GM12878 (cell line): ENCODE measurements at regions not wholly inside any gene's neighbourhood (a gene's known extent, or its start where the extent isn't known, plus 50 kb on each side); places are given as distances from the start of the nearest gene placed in this dataset.

Experiments
- ATAC-seq: fragments of 200-7000 bp; cut with Tn5 transposase; 3 replicates; pipeline ENCODE4 v1.9.1; 2020; ENCODE audit warnings: mild to moderate bottlenecking, moderate library complexity
- BruUV-seq: library from RNA; stranded (reverse); fragments of 400-500 nt; replicated peaks from 2 replicates; lab custom pipeline; 2021; lab: Mats Ljungman, UMichigan
- CTCF ChIA-PET: fragments of 300-600 bp; sonication (Branson Sonifier 250); formaldehyde crosslinking; extraction: SDS; loops from one replicate; lab custom pipeline; 2021; ENCODE audit warnings: inconsistent platforms; lab: Yijun Ruan, JAX
- POLR2A ChIA-PET: fragments of 350-600 bp; formaldehyde crosslinking; extraction: SDS; loops from one replicate; lab custom pipeline; 2021; ENCODE audit warnings: inconsistent platforms; lab: Charles Lee
- RAD21 ChIA-PET: fragments of 300-600 bp; sonication (Branson Sonifier 250); formaldehyde crosslinking; loops from one replicate; lab custom pipeline; 2023; ENCODE audit warnings: antibody characterized with exemption; ENCODE audit not compliant: unreplicated experiment; lab: Charles Lee
- SMC1A ChIA-PET: fragments of 300-600 bp; sonication (Branson Sonifier 250); formaldehyde crosslinking; loops from one replicate; lab custom pipeline; 2023; ENCODE audit not compliant: unreplicated experiment, uncharacterized antibody; lab: Charles Lee
- DNase-seq: peaks from one replicate; pipeline ENCODE4 v3.0.0-alpha.2; 2011; ENCODE audit warnings: low read depth, low spot score
- FAIRE-seq: peaks from 3 replicates; lab custom pipeline; 2011; peaks lifted over from hg19 to GRCh38; lab: Jason Lieb, UNC
- H2AFZ ChIP-seq: 2 replicates; pipeline ENCODE4 v1.6.0; 2011; ENCODE audit warnings: low read depth, low read length, control low read depth; ENCODE audit not compliant: control insufficient read depth
- H3K27ac ChIP-seq: 2 replicates; pipeline ENCODE4 v1.5.1; 2011; ENCODE audit warnings: control low read depth; ENCODE audit not compliant: control insufficient read depth, insufficient read depth
- H3K27me3 ChIP-seq, 2 experiments: replicated peaks in 1 of 2; 2 replicates each; pipeline versions ENCODE4 v1.6.0 to v1.6.1; 2011; ENCODE audit warnings: low read length in 1 of 2; ENCODE audit not compliant: control insufficient read depth in 2 of 2, insufficient read depth in 2 of 2
- H3K36me3 ChIP-seq, 2 experiments: 2 replicates each; pipeline ENCODE4 v1.5.1; 2011; ENCODE audit warnings: low read length in 1 of 2; ENCODE audit not compliant: control insufficient read depth in 2 of 2, insufficient read depth in 2 of 2
- H3K4me1 ChIP-seq: 2 replicates; pipeline ENCODE4 v1.6.1; 2011; ENCODE audit warnings: mild to moderate bottlenecking, low read length, moderate library complexity, mixed read lengths; ENCODE audit not compliant: control insufficient read depth, insufficient read depth
- H3K4me2 ChIP-seq: 2 replicates; pipeline ENCODE4 v1.6.0; 2011; ENCODE audit warnings: control low read depth; ENCODE audit not compliant: control insufficient read depth, insufficient read depth
- H3K4me3 ChIP-seq: fragments of 200-600 bp; sonication (generic); 2 replicates; pipeline ENCODE4 v1.5.1; 2016
- H3K79me2 ChIP-seq: 2 replicates; pipeline ENCODE4 v1.6.0; 2011; ENCODE audit warnings: low read length; ENCODE audit not compliant: control insufficient read depth, insufficient read depth
- H3K9ac ChIP-seq: 2 replicates; pipeline ENCODE4 v1.8.0; 2011; ENCODE audit warnings: low read length, control low read depth, mixed read lengths; ENCODE audit not compliant: control insufficient read depth, insufficient read depth
- H3K9me3 ChIP-seq: replicated peaks from 3 replicates; pipeline ENCODE4 v1.5.1; 2011; ENCODE audit warnings: mild to moderate bottlenecking, low read length; ENCODE audit not compliant: control insufficient read depth, insufficient read depth
- H4K20me1 ChIP-seq: 2 replicates; pipeline ENCODE4 v1.6.0; 2011; ENCODE audit not compliant: control insufficient read depth, insufficient read depth
- ASH2L ChIP-seq: fragments of 300-600, 200-600 bp; sonication (generic); IDR thresholded peaks from 2 replicates; pipeline ENCODE4 v1.6.1; 2017; ENCODE audit warnings: low read depth, mild to moderate bottlenecking, borderline replicate concordance
- ATF3 ChIP-seq: IDR thresholded peaks from 2 replicates; pipeline ENCODE4 v1.6.1; 2011; ENCODE audit warnings: low read depth, mild to moderate bottlenecking, low read length, moderate library complexity, borderline replicate concordance; ENCODE audit errors: extremely low read depth
- BACH1 ChIP-seq: fragments of 450-650 bp; IDR thresholded peaks from 2 replicates; pipeline ENCODE4 v1.6.1; 2017; ENCODE audit warnings: mild to moderate bottlenecking, borderline replicate concordance
- FOXM1 ChIP-seq: IDR thresholded peaks from 2 replicates; pipeline ENCODE4 v1.6.1; 2012; ENCODE audit warnings: low read depth, mild to moderate bottlenecking, inconsistent platforms, low read length, moderate library complexity
- HSF1 ChIP-seq: fragments of 150-350 bp; IDR thresholded peaks from 2 replicates; pipeline ENCODE4 v1.6.1; 2014; ENCODE audit warnings: mild to moderate bottlenecking, low read depth, low read length
- IRF5 ChIP-seq: fragments of 450-650 bp; IDR thresholded peaks from 2 replicates; pipeline ENCODE4 v1.6.1; 2017; ENCODE audit warnings: borderline replicate concordance
- MEF2A ChIP-seq: IDR thresholded peaks from 2 replicates; pipeline ENCODE4 v1.6.1; 2011; ENCODE audit warnings: low read depth, mild to moderate bottlenecking, low read length, moderate library complexity; ENCODE audit not compliant: insufficient read depth
- MYB ChIP-seq: fragments of 150-350 bp; IDR thresholded peaks from 2 replicates; pipeline ENCODE4 v1.6.1; 2014; ENCODE audit warnings: mild to moderate bottlenecking, low read depth, low read length, borderline replicate concordance
- NR2F1 ChIP-seq: fragments of 450-650 bp; conservative IDR thresholded peaks from 2 replicates; pipeline ENCODE4 v1.6.1; 2017; ENCODE audit warnings: mild to moderate bottlenecking
- SKIL ChIP-seq: fragments of 450-650 bp; IDR thresholded peaks from 2 replicates; pipeline ENCODE4 v1.6.1; 2017; ENCODE audit warnings: mild to moderate bottlenecking, low read depth, inconsistent platforms; ENCODE audit not compliant: poor library complexity, severe bottlenecking
- SRF ChIP-seq, 2 experiments: IDR thresholded peaks; 2 replicates each; pipeline ENCODE4 v1.6.1; 2011; ENCODE audit warnings: low read depth in 2 of 2, low read length in 2 of 2, mild to moderate bottlenecking in 1 of 2, moderate library complexity in 1 of 2
- TAF1 ChIP-seq: IDR thresholded peaks from 2 replicates; pipeline ENCODE4 v1.6.1; 2011; ENCODE audit warnings: mild to moderate bottlenecking, low read depth, low read length, borderline replicate concordance
- WGBS: methylation state at CpG from one replicate; pipeline ENCODE4 v1.1.6; 2016; ENCODE audit warnings: low lambda C conversion rate; ENCODE audit not compliant: insufficient replicate concordance, insufficient coverage; ENCODE audit errors: missing lambda C conversion rate; 5-methylcytosine and 5-hydroxymethylcytosine counted together
- in situ Hi-C: fragments of 300-500 bp; cut with MboI; formaldehyde crosslinking; loops from 9 replicates; pipeline ENCODE4 v1.14.3; 2018; ENCODE audit warnings: mixed read lengths
- intact Hi-C: fragments of 100-400 bp; cut with micrococcal nuclease; formaldehyde crosslinking; loops from one replicate; pipeline ENCODE4 v1.14.2; 2022; ENCODE audit not compliant: unreplicated experiment

DNA sequence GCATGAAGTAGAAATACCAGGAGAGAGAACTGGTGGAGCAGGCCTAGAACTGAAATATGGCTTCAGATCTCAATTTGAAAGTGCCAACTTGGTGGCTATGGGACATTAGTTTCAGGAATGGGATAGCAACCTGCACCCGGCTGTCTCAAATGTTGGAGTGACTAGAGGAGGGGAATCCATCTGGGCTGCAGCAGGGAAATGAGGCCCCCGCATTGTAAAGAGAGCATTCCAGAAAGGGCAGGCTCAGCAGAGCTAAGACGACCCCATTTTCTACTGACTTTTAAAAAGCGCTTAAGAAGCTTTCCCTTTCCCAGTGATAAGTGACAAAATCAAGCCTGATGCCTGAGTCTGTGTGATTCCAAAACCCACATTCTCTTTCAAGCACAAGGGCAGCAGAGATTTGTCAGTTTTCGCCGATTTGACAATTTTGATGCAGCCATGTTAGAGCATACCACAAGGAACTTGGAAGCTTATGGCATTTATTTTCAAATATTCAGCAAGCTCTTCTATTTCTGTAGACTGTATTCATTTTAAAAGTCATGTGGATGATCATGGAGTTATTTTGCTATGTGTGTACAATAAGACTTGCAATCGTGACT is 119.8 kb upstream of the ARHGAP28 start:
- Histone ChIP-seq H4K20me1 (no peaks in the 10 kb centered on the region), H3K9me3 (no peaks in the 10 kb centered on the region), H3K27ac (no peak overlapping the region), H3K9ac (no peak overlapping the region), H3K79me2 (no peaks in the 10 kb centered on the region), H3K36me3 (no peaks in the 10 kb centered on the region), H3K4me3 (no peak overlapping the region), H3K27me3 (no peaks in the 10 kb centered on the region), H2AFZ (no peak overlapping the region), H3K4me2 (no peak overlapping the region), H3K4me1 (no peaks in the 10 kb centered on the region)
- no TSS peak for BruUV-seq
- 46% methylated on average over 7 of the region's 7 CpGs for WGBS
- ChIA-PET POLR2A (no interaction called here), CTCF (no interaction called here), SMC1A (no interaction called here), RAD21 (no interaction called here)
- in situ Hi-C loops (no loop called here), intact Hi-C loops (no loop called here)
- DNase-seq (no peak), FAIRE-seq (no peak), ATAC-seq (no peak)
- TF ChIP-seq TAF1 = no peak

- Histone ChIP-seq H2AFZ (no peak overlapping the region), H3K27me3 (no peaks in the 10 kb centered on the region), H3K4me1 (no peaks in the 10 kb centered on the region), H3K27ac (no peak overlapping the region), H3K4me3 (no peak overlapping the region), H4K20me1 (no peaks in the 10 kb centered on the region), H3K9ac (no peak overlapping the region), H3K4me2 (no peak overlapping the region), H3K36me3 (no peaks in the 10 kb centered on the region), H3K79me2 (no peaks in the 10 kb centered on the region), H3K9me3 (no peaks in the 10 kb centered on the region)
- RAD21 ChIA-PET = no interaction called here
- DNase-seq (no peak), FAIRE-seq (no peak), ATAC-seq (no peak)
- in situ Hi-C loops = no loop called here
- no TSS peak for BruUV-seq
- WGBS = 10% methylated on average over 3 of the region's 3 CpGs
- CTCF ChIA-PET = no interaction called here
- TF ChIP-seq FOXM1 (no peak), HSF1 (no peak), ATF3 (no peak), TAF1 (no peak), MYB (no peak), BACH1 (no peak), IRF5 (no peak), SKIL (no peak), MEF2A (no peak), NR2F1 (no peak), SRF (IDR thresholded peaks at IDR 0.05; ENCODE audit: low read depth in 2 of 2, low read length in 2 of 2) (no peak), ASH2L (no peak)
- SMC1A ChIA-PET = no interaction called here
- intact Hi-C loops = no loop called here
- POLR2A ChIA-PET = no interaction called here
Observed at GRCh38 chr18:6610466-6610865, 119.0 kb upstream of the ARHGAP28 start.
